ENCODE measurements at regions not wholly inside any gene's neighbourhood (a gene's known extent, or its start where the extent isn't known, plus 50 kb on each side); places are given as distances from the start of the nearest gene placed in this dataset.

GRCh38 chr10:10293481-10293951, 724.2 kb upstream of the CELF2 start:
- Histone ChIP-seq H3K36me3 (ENCODE audit: control insufficient read depth in 2 of 2, insufficient read depth in 2 of 2, low read length in 1 of 2) (no peaks in the 10 kb centered on the region), H3K27me3 (ENCODE audit: control insufficient read depth in 2 of 2, insufficient read depth in 1 of 2, low read length in 1 of 2) (no peaks in the 10 kb centered on the region), H3K27ac (ENCODE audit: low read depth in 1 of 2, low read length in 1 of 2) (no peak overlapping the region), H3K4me3 (ENCODE audit: low read length in 2 of 2) (no peak overlapping the region), H3K4me1 (ENCODE audit: control insufficient read depth in 2 of 2, insufficient read depth in 2 of 2, low read length in 2 of 2) (no peaks in the 10 kb centered on the region), H3K9me3 (ENCODE audit: control insufficient read depth in 2 of 2, insufficient read depth in 1 of 2, low read length in 1 of 2) (no peaks in the 10 kb centered on the region)
- WGBS: 54% methylated on average over 7 of the region's 7 CpGs
- no peak for DNase-seq (ENCODE audit: low read depth in 6 of 9, low spot score in 9 of 9)

- Histone ChIP-seq H3K4me1 (ENCODE audit: control insufficient read depth in 2 of 2, insufficient read depth in 2 of 2, low read length in 2 of 2) (no peaks in the 10 kb centered on the region), H3K27me3 (ENCODE audit: control insufficient read depth in 2 of 2, insufficient read depth in 1 of 2, low read length in 1 of 2) (no peaks in the 10 kb centered on the region), H3K27ac (ENCODE audit: low read depth in 1 of 2, low read length in 1 of 2) (no peak overlapping the region), H3K9me3 (ENCODE audit: control insufficient read depth in 2 of 2, insufficient read depth in 1 of 2, low read length in 1 of 2) (no peaks in the 10 kb centered on the region), H3K4me3 (ENCODE audit: low read length in 2 of 2) (no peak overlapping the region), H3K36me3 (ENCODE audit: control insufficient read depth in 2 of 2, insufficient read depth in 2 of 2, low read length in 1 of 2) (no peaks in the 10 kb centered on the region)
- no peak for DNase-seq (ENCODE audit: low read depth in 6 of 9, low spot score in 9 of 9)
- WGBS: 92% methylated on average over 9 of the region's 9 CpGs
Measured at GRCh38 chr10:10294184-10294880, 723.3 kb upstream of the CELF2 start.

- H3K27me3 ChIP-seq (ENCODE audit: control insufficient read depth in 2 of 2, insufficient read depth in 1 of 2, low read length in 1 of 2): no peaks in the 10 kb centered on the region
- no peak overlapping the region for H3K27ac ChIP-seq (ENCODE audit: low read depth in 1 of 2, low read length in 1 of 2)
- no peaks in the 10 kb centered on the region for H3K9me3 ChIP-seq (ENCODE audit: control insufficient read depth in 2 of 2, insufficient read depth in 1 of 2, low read length in 1 of 2)
- H3K4me3 ChIP-seq (ENCODE audit: low read length in 2 of 2): no peak overlapping the region
- no peak for DNase-seq (ENCODE audit: low read depth in 6 of 9, low spot score in 9 of 9)
- H3K36me3 ChIP-seq (ENCODE audit: control insufficient read depth in 2 of 2, insufficient read depth in 2 of 2, low read length in 1 of 2): no peaks in the 10 kb centered on the region
- WGBS: 90% methylated on average over 29 of the region's 29 CpGs
- no peaks in the 10 kb centered on the region for H3K4me1 ChIP-seq (ENCODE audit: control insufficient read depth in 2 of 2, insufficient read depth in 2 of 2, low read length in 2 of 2)
Measured at GRCh38 chr10:10294881-10295529, 722.7 kb upstream of the CELF2 start.

GRCh38 chr10:10295537-10295936, 722.1 kb upstream of the CELF2 start:
- Histone ChIP-seq H3K4me3 (ENCODE audit: low read length in 2 of 2) (no peak overlapping the region), H3K9me3 (ENCODE audit: control insufficient read depth in 2 of 2, insufficient read depth in 1 of 2, low read length in 1 of 2) (no peaks in the 10 kb centered on the region), H3K36me3 (ENCODE audit: control insufficient read depth in 2 of 2, insufficient read depth in 2 of 2, low read length in 1 of 2) (no peaks in the 10 kb centered on the region), H3K27me3 (ENCODE audit: control insufficient read depth in 2 of 2, insufficient read depth in 1 of 2, low read length in 1 of 2) (no peaks in the 10 kb centered on the region), H3K27ac (ENCODE audit: low read depth in 1 of 2, low read length in 1 of 2) (no peak overlapping the region), H3K4me1 (ENCODE audit: control insufficient read depth in 2 of 2, insufficient read depth in 2 of 2, low read length in 2 of 2) (no peaks in the 10 kb centered on the region)
- WGBS: 80% methylated on average over 10 of the region's 10 CpGs
- DNase-seq (ENCODE audit: low read depth in 6 of 9, low spot score in 9 of 9): no peak

- no peak overlapping the region for H3K4me3 ChIP-seq (ENCODE audit: low read length in 2 of 2)
- H3K9me3 ChIP-seq (ENCODE audit: control insufficient read depth in 2 of 2, insufficient read depth in 1 of 2, low read length in 1 of 2): peaks cover 0 to 7% of the 10 kb centered on the region in 2 donors
- no peak for DNase-seq (ENCODE audit: low read depth in 6 of 9, low spot score in 9 of 9)
- H3K36me3 ChIP-seq (ENCODE audit: control insufficient read depth in 2 of 2, insufficient read depth in 2 of 2, low read length in 1 of 2): no peaks in the 10 kb centered on the region
- H3K27me3 ChIP-seq (ENCODE audit: control insufficient read depth in 2 of 2, insufficient read depth in 1 of 2, low read length in 1 of 2): no peaks in the 10 kb centered on the region
- H3K4me1 ChIP-seq (ENCODE audit: control insufficient read depth in 2 of 2, insufficient read depth in 2 of 2, low read length in 2 of 2): no peaks in the 10 kb centered on the region
- WGBS: 90% methylated on average over 3 of the region's 3 CpGs
- H3K27ac ChIP-seq (ENCODE audit: low read depth in 1 of 2, low read length in 1 of 2): no peak overlapping the region
Measured at GRCh38 chr10:10302689-10303088, 715.0 kb upstream of the CELF2 start.

GRCh38 chr10:10307036-10307435, 710.6 kb upstream of the CELF2 start:
- no peaks in the 10 kb centered on the region for H3K4me1 ChIP-seq (ENCODE audit: control insufficient read depth in 2 of 2, insufficient read depth in 2 of 2, low read length in 2 of 2)
- DNase-seq (ENCODE audit: low read depth in 6 of 9, low spot score in 9 of 9): no peak
- H3K27me3 ChIP-seq (ENCODE audit: control insufficient read depth in 2 of 2, insufficient read depth in 1 of 2, low read length in 1 of 2): no peaks in the 10 kb centered on the region
- H3K9me3 ChIP-seq (ENCODE audit: control insufficient read depth in 2 of 2, insufficient read depth in 1 of 2, low read length in 1 of 2): peaks cover 0 to 7% of the 10 kb centered on the region in 2 donors
- no peak overlapping the region for H3K4me3 ChIP-seq (ENCODE audit: low read length in 2 of 2)
- H3K27ac ChIP-seq (ENCODE audit: low read depth in 1 of 2, low read length in 1 of 2): no peak overlapping the region
- 99% methylated on average over 5 of the region's 5 CpGs for WGBS
- no peaks in the 10 kb centered on the region for H3K36me3 ChIP-seq (ENCODE audit: control insufficient read depth in 2 of 2, insufficient read depth in 2 of 2, low read length in 1 of 2)

- H3K27ac ChIP-seq (ENCODE audit: low read depth in 1 of 2, low read length in 1 of 2): no peak overlapping the region
- peaks cover 0 to 7% of the 10 kb centered on the region in 2 donors for H3K9me3 ChIP-seq (ENCODE audit: control insufficient read depth in 2 of 2, insufficient read depth in 1 of 2, low read length in 1 of 2)
- no peaks in the 10 kb centered on the region for H3K4me1 ChIP-seq (ENCODE audit: control insufficient read depth in 2 of 2, insufficient read depth in 2 of 2, low read length in 2 of 2)
- H3K4me3 ChIP-seq (ENCODE audit: low read length in 2 of 2): no peak overlapping the region
- no peak for DNase-seq (ENCODE audit: low read depth in 6 of 9, low spot score in 9 of 9)
- WGBS: 74% methylated on average over 3 of the region's 3 CpGs
- H3K27me3 ChIP-seq (ENCODE audit: control insufficient read depth in 2 of 2, insufficient read depth in 1 of 2, low read length in 1 of 2): no peaks in the 10 kb centered on the region
- no peaks in the 10 kb centered on the region for H3K36me3 ChIP-seq (ENCODE audit: control insufficient read depth in 2 of 2, insufficient read depth in 2 of 2, low read length in 1 of 2)
Measured at GRCh38 chr10:10307551-10307950, 710.1 kb upstream of the CELF2 start.

- no peaks in the 10 kb centered on the region for H3K27me3 ChIP-seq (ENCODE audit: control insufficient read depth in 2 of 2, insufficient read depth in 1 of 2, low read length in 1 of 2)
- H3K4me1 ChIP-seq (ENCODE audit: control insufficient read depth in 2 of 2, insufficient read depth in 2 of 2, low read length in 2 of 2): no peaks in the 10 kb centered on the region
- no peaks in the 10 kb centered on the region for H3K36me3 ChIP-seq (ENCODE audit: control insufficient read depth in 2 of 2, insufficient read depth in 2 of 2, low read length in 1 of 2)
- DNase-seq (ENCODE audit: low read depth in 6 of 9, low spot score in 9 of 9): no peak
- H3K27ac ChIP-seq (ENCODE audit: low read depth in 1 of 2, low read length in 1 of 2): no peak overlapping the region
- no peak overlapping the region for H3K4me3 ChIP-seq (ENCODE audit: low read length in 2 of 2)
- H3K9me3 ChIP-seq (ENCODE audit: control insufficient read depth in 2 of 2, insufficient read depth in 1 of 2, low read length in 1 of 2): peaks cover 0 to 7% of the 10 kb centered on the region in 2 donors
- WGBS: 85% methylated on average over 1 of the region's 1 CpG
Measured at GRCh38 chr10:10310498-10310897, 707.2 kb upstream of the CELF2 start.

GRCh38 chr10:10311966-10312365, 705.7 kb upstream of the CELF2 start:
- Histone ChIP-seq H3K4me3 (ENCODE audit: low read length in 2 of 2) (no peak overlapping the region), H3K27ac (ENCODE audit: low read depth in 1 of 2, low read length in 1 of 2) (no peak overlapping the region), H3K27me3 (ENCODE audit: control insufficient read depth in 2 of 2, insufficient read depth in 1 of 2, low read length in 1 of 2) (no peaks in the 10 kb centered on the region), H3K36me3 (ENCODE audit: control insufficient read depth in 2 of 2, insufficient read depth in 2 of 2, low read length in 1 of 2) (no peaks in the 10 kb centered on the region), H3K4me1 (ENCODE audit: control insufficient read depth in 2 of 2, insufficient read depth in 2 of 2, low read length in 2 of 2) (no peaks in the 10 kb centered on the region), H3K9me3 (ENCODE audit: control insufficient read depth in 2 of 2, insufficient read depth in 1 of 2, low read length in 1 of 2) (peaks cover 0 to 7% of the 10 kb centered on the region in 2 donors)
- DNase-seq (ENCODE audit: low read depth in 6 of 9, low spot score in 9 of 9): no peak
- WGBS: 91% methylated on average over 2 of the region's 2 CpGs
